ENCODE measurements at regions not wholly inside any gene's neighbourhood (a gene's known extent, or its start where the extent isn't known, plus 50 kb on each side); places are given as distances from the start of the nearest gene placed in this dataset.

DNA sequence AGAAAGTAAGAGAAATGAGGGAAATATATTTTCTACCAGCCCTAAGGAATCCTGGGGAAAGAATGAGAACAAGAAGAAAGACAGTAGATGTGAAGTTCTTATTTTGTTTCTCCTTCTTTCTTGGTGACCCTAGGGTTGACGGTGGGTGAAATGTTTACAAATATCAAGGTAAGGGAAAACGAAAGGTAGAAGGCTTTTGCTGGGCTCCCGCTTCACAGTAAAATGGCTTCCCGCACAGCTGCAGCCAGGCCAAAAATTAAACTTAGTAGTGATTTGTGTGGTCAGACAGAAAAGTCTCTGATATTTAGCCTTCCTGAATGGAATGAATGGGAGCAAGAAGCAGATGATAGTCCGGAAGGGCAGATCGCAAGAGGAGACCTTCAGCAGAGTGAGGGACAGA is 99.1 kb upstream of the COL3A1 start:
- POLR2A ChIA-PET: no interaction called here
- TF ChIP-seq, protein P1, sequence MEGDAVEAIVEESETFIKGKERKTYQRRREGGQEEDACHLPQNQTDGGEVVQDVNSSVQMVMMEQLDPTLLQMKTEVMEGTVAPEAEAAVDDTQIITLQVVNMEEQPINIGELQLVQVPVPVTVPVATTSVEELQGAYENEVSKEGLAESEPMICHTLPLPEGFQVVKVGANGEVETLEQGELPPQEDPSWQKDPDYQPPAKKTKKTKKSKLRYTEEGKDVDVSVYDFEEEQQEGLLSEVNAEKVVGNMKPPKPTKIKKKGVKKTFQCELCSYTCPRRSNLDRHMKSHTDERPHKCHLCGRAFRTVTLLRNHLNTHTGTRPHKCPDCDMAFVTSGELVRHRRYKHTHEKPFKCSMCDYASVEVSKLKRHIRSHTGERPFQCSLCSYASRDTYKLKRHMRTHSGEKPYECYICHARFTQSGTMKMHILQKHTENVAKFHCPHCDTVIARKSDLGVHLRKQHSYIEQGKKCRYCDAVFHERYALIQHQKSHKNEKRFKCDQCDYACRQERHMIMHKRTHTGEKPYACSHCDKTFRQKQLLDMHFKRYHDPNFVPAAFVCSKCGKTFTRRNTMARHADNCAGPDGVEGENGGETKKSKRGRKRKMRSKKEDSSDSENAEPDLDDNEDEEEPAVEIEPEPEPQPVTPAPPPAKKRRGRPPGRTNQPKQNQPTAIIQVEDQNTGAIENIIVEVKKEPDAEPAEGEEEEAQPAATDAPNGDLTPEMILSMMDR (IDR thresholded peaks at IDR 0.05; ENCODE audit: insufficient read depth, low read length, missing control alignments): no peak
- no peak for DNase-seq (ENCODE audit: low read depth, low spot score)
- CTCF ChIA-PET: no interaction called here
- no peak overlapping the region for H3K4me3 ChIP-seq (ENCODE audit: low read depth, low read length)

DNA sequence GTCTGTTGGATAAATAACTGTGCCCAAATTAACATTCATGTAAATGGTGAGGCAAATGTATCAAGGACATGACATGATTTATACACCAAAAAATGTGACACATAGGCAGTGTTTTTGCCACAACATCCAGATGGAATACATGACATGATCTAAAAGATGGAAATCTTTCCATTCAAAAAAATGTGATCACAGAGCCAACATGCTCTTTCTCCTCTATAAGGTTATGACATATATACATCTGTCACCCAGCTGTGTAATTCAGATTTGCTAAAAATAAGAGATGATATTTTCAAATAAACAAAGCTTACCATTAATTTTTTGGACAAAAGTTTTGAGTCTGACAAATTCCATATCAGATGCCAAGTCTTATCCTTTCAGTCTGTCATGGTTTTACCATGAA is 95.5 kb upstream of the COL3A1 start:
- POLR2A ChIA-PET: no interaction called here

DNA sequence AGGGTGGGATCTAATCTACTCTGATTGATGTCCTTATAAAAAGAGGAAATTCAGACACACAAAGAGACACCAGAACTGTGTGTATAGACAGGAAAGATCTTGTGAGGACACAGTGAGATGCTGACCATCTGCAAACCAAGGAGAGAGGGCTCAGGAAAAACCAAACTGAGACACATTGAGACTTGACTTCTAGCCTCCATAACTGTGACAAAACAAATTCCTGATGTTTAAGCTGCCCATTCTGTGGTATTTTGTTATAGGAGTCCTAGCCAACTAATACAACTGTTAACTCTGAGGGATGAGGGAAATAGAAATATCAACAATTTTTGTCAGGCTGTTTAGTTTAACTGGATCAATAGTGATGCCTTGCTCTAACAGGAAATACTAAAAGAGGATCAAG is 93.4 kb upstream of the COL3A1 start:
- no peak for DNase-seq (ENCODE audit: low read depth, low spot score)
- POLR2A ChIA-PET: no interaction called here
- TF ChIP-seq, protein P1 (IDR thresholded peaks at IDR 0.05; ENCODE audit: insufficient read depth, low read length, missing control alignments): no peak
- CTCF ChIA-PET: interaction anchor here (1.1 kb wide), 1 partner anchor 95 kb away, joined by 3 read pairs; no protein-coding TSS in a partner anchor
- H3K4me3 ChIP-seq (ENCODE audit: low read depth, low read length): no peak overlapping the region

More for the DNA sequence above, 95.5 kb upstream of the COL3A1 start:
- CTCF ChIA-PET: interaction anchor here (2.2 kb wide), 1 partner anchor 354 kb away, joined by 4 read pairs; no protein-coding TSS in a partner anchor
- TF ChIP-seq, protein P1 (IDR thresholded peaks at IDR 0.05; ENCODE audit: insufficient read depth, low read length, missing control alignments): no peak
- no peak overlapping the region for H3K4me3 ChIP-seq (ENCODE audit: low read depth, low read length)
- DNase-seq (ENCODE audit: low read depth, low spot score): no peak

DNA sequence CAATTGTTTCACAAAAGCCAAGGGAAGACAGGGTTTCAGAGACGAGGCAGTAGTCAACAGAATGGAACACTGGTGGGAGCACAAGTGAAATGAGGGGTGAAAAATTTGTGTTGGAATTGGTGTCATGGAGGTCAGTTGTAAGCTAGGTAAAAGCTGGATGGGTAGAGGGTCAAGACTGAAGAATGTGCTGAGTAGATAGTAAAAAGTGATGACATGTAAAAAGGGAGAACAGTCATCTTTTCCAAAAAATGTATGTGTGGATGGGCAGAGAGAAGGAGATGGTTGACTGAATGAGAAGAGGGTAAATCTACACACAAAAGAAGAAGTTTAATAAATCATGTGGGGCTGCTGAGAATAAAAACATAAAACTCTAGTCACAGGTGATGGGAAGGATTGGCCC is 92.7 kb upstream of the COL3A1 start:
- DNase-seq (ENCODE audit: low read depth, low spot score): no peak
- TF ChIP-seq, protein P1 (IDR thresholded peaks at IDR 0.05; ENCODE audit: insufficient read depth, low read length, missing control alignments): no peak
- ChIA-PET POLR2A (no interaction called here), CTCF (interaction anchor here (1.1 kb wide), 1 partner anchor 95 kb away, joined by 3 read pairs; no protein-coding TSS in a partner anchor)
- H3K4me3 ChIP-seq (ENCODE audit: low read depth, low read length): no peak overlapping the region

DNA sequence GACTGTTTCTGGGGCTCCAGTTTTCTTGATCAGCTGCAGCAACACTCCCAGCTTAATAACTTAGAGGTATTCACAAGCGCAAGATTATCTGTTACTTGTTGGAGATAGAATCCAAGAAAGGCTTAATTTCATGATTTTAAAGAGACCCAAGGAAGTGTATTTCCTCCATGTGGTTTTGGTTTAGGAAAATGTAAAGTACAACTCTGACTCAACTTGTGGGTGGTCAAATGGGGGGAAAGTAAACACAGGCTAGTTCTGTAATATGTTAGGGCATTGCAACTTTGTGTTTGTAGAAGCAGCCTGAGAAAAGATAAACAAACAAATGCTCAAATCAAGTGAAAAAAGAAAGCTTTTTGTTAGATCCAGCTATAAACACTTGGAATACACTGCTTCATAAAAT is 90.1 kb upstream of the COL3A1 start:
- POLR2A ChIA-PET: no interaction called here
- TF ChIP-seq, protein P1 (IDR thresholded peaks at IDR 0.05; ENCODE audit: insufficient read depth, low read length, missing control alignments): no peak
- no peak for DNase-seq (ENCODE audit: low read depth, low spot score)
- H3K4me3 ChIP-seq (ENCODE audit: low read depth, low read length): no peak overlapping the region
- CTCF ChIA-PET: no interaction called here

DNA sequence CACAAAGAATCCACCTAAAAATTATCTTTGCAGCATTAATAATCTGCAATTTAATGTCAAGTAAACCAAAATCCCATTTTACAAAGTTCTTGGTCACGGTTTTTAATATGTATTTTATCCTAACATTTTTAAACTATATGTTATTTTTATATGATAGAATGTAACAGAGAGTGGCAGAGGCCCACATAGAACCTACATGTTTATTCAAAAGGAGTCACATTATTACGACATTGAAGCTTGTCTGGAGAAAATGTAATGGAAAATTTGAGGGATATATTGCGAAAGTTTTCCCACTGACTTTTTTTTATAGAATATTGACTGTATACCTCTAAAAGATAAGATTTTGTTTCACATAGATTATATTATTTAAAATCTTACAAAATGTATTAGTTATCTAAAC is 89.7 kb upstream of the COL3A1 start:
- ChIA-PET CTCF (no interaction called here), POLR2A (no interaction called here)
- TF ChIP-seq, protein P1 (IDR thresholded peaks at IDR 0.05; ENCODE audit: insufficient read depth, low read length, missing control alignments): no peak
- DNase-seq (ENCODE audit: low read depth, low spot score): no peak
- H3K4me3 ChIP-seq (ENCODE audit: low read depth, low read length): no peak overlapping the region

All from AG04449 (cell line).